Erythroblast (primary cell): ENCODE measurements at regions not wholly inside any gene's neighbourhood (a gene's known extent, or its start where the extent isn't known, plus 50 kb on each side); places are given as distances from the start of the nearest gene placed in this dataset.

Experiments
- GATA1 ChIP-seq: IDR thresholded peaks from 2 replicates; pipeline ENCODE4 v1.6.1; 2011; ENCODE audit warnings: low read depth, mild to moderate bottlenecking, control low read depth, low read length, moderate library complexity
- POLR2A ChIP-seq: IDR thresholded peaks from 2 replicates; pipeline ENCODE4 v1.6.1; 2011; ENCODE audit warnings: mild to moderate bottlenecking, low read length

- no peak for TF ChIP-seq POLR2A
- TF ChIP-seq GATA1: no peak
Measured at GRCh38 chr22:48888466-48889208, 939.0 kb downstream of the BRD1 start.
